ENCODE measurements at regions not wholly inside any gene's neighbourhood (a gene's known extent, or its start where the extent isn't known, plus 50 kb on each side); places are given as distances from the start of the nearest gene placed in this dataset.
"Not testable (repeated sequence)": the region's sequence is repeated elsewhere in the genome, so short reads cannot be mapped to it uniquely, and the experiment has no call there.

DNA sequence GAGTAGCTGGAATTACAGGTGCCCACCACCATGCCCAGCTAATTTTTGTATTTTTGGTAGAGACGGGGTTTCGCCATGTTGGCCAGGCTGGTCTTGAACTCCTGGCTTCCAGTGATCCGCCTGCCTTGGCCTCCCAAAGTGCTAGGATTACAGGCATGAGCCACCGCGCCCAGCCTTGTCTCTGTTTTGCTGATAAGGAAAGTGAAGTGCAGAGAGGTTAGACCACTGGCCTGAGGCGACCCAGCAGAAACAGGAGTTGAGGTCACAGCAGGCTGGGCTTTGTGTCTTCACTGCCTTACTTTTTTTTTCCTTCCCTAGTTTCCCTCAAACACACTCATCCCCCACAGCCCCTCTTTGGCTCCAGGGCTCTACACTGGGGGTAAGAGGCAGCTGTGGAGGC, 93.0 kb upstream of the CIBAR2 start:
- not testable (repeated sequence) for DNase-seq

DNA sequence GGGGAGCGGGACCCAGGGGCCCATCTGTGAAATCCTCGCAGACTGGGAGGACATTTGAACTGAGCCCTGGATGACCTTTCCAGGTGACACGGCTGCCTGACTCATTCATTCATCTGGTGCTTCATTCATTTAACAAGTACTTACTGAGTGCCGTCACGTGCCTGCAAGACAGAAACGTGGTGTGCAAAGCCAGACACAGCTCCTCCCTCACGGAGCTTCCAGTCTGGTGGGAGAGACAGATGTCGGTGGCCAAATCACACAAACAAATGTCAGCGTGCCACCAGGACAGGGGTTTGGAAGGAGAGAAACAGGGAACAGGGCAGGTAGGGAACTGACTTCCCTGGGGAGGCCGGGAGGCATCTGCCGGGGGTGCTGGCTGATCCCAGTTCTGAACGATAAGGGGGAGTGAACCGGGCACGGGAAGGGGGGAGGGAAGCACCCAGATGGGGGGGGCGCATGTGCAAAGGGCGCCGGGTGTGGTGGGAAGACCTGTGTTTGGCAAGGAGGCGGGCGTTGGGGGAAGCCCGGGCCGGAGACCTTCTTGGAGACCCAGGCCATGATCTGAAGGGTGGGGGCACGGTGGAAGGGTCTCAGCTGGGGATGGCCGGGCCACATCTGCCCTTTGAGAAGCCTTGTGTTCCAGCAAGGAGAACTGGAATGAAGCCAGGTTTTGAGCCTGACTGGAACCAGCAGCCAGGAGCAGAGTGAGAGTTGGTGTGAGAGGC, 93.6 kb upstream of the CIBAR2 start:
- peak; percentile 48 for DNase-seq

- peak; percentile 72 for DNase-seq
These were observed 94.4 kb upstream of the CIBAR2 start for GRCh38 chr16:85206472-85207356.

DNA sequence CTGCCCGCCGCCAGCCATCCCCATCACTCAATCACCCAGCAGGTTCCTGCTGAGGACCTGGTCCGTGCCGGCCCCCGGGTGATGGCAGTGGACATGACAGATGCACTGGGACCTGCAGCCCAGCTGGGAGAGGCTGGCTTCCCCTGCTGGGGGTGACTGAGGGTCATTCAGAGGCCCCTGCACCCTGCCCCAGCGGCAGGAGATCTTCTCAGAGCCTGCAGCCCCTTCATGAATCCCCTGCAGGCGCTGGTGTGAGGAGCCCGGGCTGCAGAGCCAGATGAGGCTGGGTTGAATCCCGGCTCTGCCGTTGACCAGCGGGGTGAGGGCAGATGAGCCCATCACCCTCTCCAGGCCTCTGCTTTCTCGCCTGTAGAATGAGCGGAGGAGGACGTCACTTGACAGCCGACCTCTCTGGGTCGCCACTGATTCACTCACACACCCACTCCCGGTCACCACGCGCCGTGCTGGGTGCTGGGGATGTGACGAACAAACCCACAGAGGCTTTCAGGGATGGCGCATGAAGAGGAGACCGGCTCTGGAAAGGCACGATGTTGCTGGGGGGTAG, 95.2 kb upstream of the CIBAR2 start:
- DNase-seq: no peak

- DNase-seq: no peak
These were observed 95.9 kb upstream of the CIBAR2 start for GRCh38 chr16:85208181-85208580.

DNA sequence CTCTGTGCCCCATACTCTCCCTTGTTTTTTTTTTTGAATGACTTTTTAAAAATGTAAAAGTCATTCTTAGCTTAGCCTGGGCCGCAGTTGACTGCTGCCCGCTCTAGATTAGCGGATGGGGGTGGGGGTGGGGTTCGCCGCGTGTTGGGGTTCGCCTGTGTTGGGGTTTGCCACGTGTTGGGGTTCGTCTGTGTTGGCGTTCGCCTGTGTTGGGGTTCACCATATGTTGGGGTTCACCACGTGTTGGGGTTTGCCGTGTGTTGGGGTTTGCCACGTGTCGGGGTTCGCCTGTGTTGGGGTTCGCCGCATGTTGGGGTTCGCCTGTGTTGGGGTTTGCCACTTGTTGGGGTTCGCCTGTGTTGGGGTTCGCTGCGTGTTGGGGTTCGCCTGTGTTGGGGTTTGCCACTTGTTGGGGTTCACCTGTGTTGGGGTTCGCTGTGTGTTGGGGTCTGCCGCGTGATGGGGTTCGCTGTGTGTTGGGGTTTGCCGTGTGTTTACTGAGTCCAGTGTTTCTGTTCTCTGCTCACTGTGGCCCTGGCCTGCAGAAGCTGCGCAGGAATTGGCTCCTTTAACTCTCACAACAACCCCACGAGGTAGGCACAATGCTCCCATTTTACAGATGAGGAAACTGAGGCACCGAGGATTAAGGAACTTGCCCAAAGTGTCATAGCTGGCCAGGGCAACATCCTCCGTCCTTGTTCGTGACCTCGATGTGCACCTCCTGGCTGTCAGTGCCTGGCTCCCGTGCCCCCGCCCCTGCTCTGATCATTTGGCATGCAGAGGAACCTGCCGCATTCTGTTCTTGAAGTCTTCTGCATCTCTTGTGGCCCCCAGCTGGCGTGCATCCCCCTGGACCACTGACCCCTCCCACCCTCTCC, 96.6 kb upstream of the CIBAR2 start:
- no peak for DNase-seq

GRCh38 chr16:85209526-85210121, 97.4 kb upstream of the CIBAR2 start:
- DNase-seq: no peak

DNA sequence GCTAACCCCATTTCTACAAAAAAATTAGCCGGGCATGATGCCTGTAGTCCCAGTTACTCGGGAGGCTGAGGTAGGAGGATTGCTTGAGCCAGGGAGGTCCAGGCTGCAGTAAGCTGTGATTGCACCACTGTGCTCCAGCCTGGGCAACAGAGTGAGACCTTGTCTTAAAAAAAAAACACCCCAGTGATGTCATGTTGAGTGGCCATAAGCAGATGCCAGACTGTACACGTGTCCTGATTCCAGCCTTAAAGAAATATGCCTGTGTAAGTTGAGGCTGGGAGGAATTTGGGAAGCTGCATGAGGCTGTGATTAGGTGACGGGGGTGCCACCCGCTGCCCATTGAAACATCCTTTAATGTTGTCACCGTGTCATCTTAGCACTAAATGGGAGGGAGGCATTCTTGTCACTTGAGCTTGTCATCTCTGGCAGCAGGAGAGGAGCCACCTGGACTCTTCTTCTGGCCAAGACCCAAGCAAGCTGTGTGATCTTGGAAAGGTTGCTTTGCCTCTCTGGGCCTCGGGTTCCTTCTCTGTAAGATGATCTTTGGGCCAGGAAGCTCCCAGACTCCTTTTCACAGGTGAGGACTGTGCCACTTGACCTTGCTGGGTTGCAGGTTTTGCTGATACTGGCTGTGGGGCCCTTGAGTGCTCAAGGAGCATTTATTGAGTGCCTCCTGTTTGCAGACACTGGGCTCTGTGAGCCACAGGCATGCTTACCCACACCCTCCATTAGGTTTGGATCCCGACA, 98.3 kb upstream of the CIBAR2 start:
- no peak for DNase-seq

DNA sequence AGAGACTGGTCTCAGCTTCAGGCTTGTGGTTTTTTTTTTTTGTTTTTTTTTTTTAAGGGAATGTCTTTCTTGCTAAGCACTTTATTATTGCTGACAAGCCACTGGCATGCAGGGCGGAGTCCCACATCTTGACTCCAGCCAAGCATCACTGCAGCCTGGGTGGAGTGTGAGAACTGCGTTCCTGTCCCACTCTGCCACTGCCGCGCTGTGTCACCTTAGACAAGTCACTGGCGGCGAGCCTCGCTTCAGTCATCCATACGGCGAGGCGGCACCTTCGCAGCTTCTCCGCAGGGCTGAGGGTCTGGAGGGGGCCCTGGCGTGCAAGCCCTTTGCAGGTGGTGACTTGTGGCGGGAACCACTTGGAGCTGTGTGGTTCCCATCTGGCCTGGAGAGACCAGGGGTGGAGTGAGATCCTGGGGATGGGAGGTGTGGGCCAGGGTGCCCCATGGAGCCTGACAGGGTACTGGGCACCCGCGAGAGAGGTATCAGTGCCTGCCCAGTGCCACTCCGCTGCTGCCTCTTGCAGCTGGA, 99.1 kb upstream of the CIBAR2 start:
- DNase-seq: no peak

DNA sequence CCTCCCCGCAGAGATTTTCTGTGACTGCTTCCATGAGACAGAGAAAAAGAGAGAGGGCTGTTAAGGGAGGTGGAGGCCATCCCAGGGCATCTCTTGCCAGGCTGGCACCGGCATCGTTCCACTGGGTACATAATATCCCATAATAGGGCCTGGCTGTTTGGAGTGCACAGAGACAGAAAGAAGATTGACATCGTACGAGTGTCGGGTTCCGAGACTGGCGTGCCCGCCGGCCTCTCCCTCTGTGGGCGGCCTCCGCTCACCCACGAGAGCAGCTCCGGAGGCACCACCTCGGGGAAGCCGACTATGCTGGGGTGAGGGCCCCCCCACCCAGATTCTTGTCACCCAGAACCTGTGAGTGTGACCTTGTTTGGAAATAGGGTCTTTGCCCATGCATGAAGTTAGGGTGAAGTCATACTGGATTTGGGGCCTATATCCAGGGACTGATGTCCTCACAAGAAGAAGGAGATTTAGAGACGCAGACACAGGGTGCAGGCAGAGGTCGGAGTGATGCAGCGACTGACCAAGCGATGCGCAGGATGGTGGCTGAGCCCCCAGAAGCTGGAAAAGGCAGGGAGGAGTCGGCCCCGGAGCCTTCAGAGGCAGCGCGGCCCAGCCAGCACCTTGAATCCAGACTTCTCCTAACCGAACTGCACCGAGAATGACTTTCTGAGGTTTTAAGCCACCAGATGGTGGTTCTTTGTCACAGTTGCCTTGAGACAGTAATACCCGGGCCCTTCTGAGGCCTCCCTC, 101.8 kb upstream of the CIBAR2 start:
- DNase-seq: no peak

DNA sequence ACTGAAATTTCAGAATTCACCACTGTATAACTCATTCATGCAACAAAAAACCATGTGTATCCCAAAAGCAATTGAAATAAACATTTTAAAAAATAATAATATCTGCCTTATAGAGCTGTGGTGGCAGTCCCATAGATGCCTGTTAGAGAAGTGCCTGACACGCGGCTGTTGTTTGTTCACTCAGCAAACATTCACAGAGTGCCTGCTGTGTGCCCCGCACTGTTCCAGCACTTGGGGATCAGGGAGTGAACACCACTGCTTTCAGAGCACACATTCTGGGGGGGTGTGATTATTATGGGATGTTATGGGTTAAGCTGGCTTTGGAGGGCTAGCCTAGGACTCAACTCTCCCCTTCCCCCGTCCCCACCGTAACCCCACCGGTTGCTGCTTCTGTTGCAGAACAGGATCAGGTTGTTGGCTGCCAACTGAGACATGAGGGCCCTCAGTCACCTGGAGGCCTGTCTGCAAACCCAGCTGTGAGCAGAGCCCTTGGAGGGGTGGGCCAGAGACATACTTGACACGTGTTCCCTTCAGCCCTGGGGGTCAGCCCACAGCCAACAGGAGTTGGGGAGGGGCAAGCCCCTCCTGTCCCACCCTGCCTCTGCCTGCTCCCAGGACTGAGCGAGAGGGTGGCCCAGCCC, 103.3 kb upstream of the CIBAR2 start:
- no peak for DNase-seq

DNA sequence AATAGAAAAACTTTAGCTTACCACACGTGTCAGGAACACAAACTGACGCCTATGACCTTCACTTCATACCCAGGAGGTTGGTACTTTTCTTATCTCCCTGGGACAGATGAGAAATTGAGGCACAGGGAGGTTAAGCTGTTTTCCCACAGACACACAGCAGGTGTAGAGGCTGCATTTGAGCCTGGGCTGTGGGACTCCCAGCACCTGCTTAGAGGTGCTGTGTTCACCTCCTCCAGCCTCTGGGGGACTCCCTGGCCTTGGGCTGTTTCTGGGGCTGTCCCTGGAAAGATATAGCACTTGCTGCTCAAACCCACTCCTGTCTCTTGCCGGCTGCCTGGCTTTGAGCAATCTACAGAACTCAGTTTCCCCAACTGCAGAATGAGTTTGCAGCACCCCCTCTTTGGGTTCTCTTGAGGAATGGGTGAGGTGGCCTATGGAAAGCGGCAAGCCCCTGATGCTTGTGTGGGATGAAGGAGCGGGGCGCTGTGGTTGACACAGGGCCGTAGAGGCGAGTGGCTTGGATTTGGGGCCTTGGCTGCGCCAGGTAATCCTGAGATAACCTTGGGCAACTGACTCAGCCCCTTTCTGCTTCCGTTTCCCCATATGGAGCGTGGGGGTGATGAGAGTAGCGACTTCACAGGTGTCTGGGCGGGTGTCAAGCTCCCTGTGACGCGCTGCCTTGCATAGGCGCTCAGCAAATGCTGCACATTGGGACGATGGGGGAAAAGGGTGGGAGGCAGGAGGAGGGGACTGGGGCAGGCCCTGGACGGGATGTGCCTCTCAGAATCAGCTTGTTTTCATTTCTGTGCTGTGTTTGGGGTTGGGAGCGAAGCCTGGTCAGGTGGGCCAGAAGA, 104.5 kb upstream of the CIBAR2 start:
- no peak for DNase-seq

GRCh38 chr16:85220125-85220839, 108.0 kb upstream of the CIBAR2 start:
- DNase-seq: peak; percentile 89

- no peak for DNase-seq
These were observed 108.9 kb upstream of the CIBAR2 start for GRCh38 chr16:85220964-85221731.

DNA sequence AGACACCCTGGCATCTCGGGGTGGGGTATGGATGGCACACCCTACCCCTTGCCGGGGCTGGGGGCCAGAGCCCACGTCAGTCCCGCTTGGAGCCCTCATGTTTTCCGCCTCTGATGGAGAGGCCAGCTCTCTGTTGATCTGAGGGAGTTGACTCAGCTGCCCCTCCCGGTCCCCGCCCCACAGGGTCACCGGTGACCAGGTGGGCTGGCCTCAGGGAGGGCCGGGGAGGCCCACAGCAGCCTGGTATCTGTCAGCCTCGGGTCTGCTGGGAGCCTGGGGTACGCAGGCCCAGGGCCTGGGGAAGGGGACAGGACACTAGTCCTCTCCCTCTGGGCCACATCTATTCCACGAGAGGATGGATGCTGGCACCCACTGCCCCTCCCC, 109.5 kb upstream of the CIBAR2 start:
- no peak for DNase-seq

DNA sequence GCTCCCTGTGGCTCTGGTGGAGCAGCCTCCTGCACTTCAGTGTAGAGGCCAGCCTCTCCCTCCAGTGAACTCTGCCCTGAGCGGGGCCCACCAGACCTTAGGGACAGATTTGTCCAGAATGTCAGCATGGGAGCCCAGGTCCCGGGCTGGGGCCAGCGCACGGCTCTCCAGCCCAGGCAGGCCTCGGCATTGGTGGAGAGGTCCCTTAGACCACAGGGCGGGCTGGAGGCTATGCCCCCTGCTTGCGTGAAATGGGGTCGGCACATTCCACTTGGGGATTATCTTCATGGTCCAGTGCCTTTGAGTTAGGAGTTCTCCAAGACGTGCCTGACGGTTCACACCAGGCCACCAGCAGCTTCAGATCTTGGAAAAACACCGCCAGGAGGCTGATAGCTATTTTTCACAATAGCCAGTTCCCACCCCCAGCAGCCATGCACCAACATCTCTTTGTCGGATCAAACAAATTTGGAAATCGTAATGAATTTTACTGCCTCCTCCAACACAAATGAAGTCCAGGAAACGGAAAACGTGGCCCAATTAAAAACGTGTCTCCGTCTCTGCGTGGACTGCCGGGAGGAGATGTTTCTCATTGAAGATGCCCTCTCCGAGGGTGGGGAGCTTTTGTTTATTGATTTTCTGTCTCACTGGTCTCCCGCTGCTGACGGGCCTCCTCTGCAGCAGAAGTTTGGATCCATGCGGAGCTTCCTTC, 110.0 kb upstream of the CIBAR2 start:
- DNase-seq: no peak

DNA sequence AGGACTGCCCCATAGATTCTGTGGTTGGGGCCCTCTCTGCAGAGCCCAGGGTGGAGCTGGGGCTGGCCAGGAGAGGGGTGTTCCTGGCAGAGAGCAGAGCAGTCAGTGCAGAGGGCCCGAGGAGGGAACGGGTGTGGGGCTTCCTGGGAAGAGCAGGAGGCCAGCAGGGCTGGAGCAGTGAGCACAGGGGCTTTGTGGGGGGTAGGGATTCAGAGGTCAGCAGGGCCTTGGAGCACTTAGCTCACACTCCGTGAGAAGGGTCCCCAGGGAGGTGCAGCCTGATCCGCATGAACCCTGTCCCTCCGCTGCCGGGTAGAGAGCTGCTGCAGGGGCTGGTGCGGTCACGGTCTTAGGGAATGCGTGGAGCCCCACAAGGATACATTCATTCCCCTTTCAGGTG, 113.0 kb upstream of the CIBAR2 start:
- no peak for DNase-seq
